PC-3 (cell line): ENCODE measurements at regions not wholly inside any gene's neighbourhood (a gene's known extent, or its start where the extent isn't known, plus 50 kb on each side); places are given as distances from the start of the nearest gene placed in this dataset.

Experiments used
- ATAC-seq: fragments of 200-7000 bp; cut with Tn5 transposase; 2 replicates; pipeline ENCODE4 v1.9.1; 2020; ENCODE audit warnings: mild to moderate bottlenecking, moderate library complexity
- BruUV-seq: library from RNA; stranded (reverse); fragments of 400-500 nt; replicated peaks from 2 replicates; lab custom pipeline; 2021; lab: Mats Ljungman, UMichigan
- CTCF ChIA-PET: fragments of 300-600 bp; sonication (Branson Sonifier 250); formaldehyde crosslinking; loops from one replicate; lab custom pipeline; 2022; ENCODE audit warnings: antibody characterized with exemption; lab: Charles Lee
- POLR2A ChIA-PET: fragments of 300-600 bp; sonication (Branson Sonifier 250); formaldehyde crosslinking; loops from one replicate; lab custom pipeline; 2022; ENCODE audit warnings: antibody characterized with exemption; ENCODE audit not compliant: unreplicated experiment; lab: Charles Lee
- DNase-seq: peaks from one replicate; pipeline ENCODE4 v3.0.0-alpha.2; 2015
- H2AFZ ChIP-seq: fragments of 300-600 bp; sonication (generic); 2 replicates; pipeline ENCODE4 v1.6.0; 2016; ENCODE audit warnings: antibody characterized with exemption, low read length
- H3F3A ChIP-seq: fragments of 300-600 bp; sonication (generic); one replicate; pipeline ENCODE4 v1.6.0; 2017; ENCODE audit warnings: antibody characterized with exemption, low read length, control low read depth, mild to moderate bottlenecking; ENCODE audit not compliant: unreplicated experiment
- H3K27ac ChIP-seq: fragments of 300-600 bp; sonication (generic); 2 replicates; pipeline ENCODE4 v1.5.1; 2016; ENCODE audit warnings: mild to moderate bottlenecking, low read length
- H3K27me3 ChIP-seq: fragments of 300-600 bp; sonication (generic); 2 replicates; pipeline ENCODE4 v1.6.1; 2016; ENCODE audit warnings: low read length, mixed read lengths
- H3K36me3 ChIP-seq: fragments of 300-600 bp; sonication (generic); 2 replicates; pipeline ENCODE4 v1.6.1; 2016; ENCODE audit warnings: low read depth, mixed run types, low read length, mixed read lengths
- H3K4me1 ChIP-seq: fragments of 300-600 bp; sonication (generic); 2 replicates; pipeline ENCODE4 v1.5.1; 2016; ENCODE audit warnings: low read length; ENCODE audit not compliant: insufficient read depth
- H3K4me2 ChIP-seq: fragments of 300-600 bp; sonication (generic); 2 replicates; pipeline ENCODE4 v1.6.0; 2016; ENCODE audit warnings: low read length
- H3K4me3 ChIP-seq: fragments of 300-600 bp; sonication (generic); 2 replicates; pipeline ENCODE4 v1.5.1; 2016; ENCODE audit warnings: mild to moderate bottlenecking, low read length, mixed read lengths
- H3K79me2 ChIP-seq: fragments of 300-600 bp; sonication (generic); 2 replicates; pipeline ENCODE4 v1.6.1; 2017; ENCODE audit warnings: low read length, mixed read lengths
- H3K9ac ChIP-seq: fragments of 300-600 bp; sonication (generic); 2 replicates; pipeline ENCODE4 v1.6.0; 2016; ENCODE audit warnings: mild to moderate bottlenecking, low read length
- H3K9me2 ChIP-seq: fragments of 300-600 bp; sonication (generic); replicated peaks from 2 replicates; pipeline ENCODE4 v1.6.1; 2016; ENCODE audit warnings: mixed run types, low read length, mixed read lengths
- H3K9me3 ChIP-seq: fragments of 300-600 bp; sonication (generic); 2 replicates; pipeline ENCODE4 v1.6.1; 2016; ENCODE audit warnings: low read length, mixed read lengths
- H4K20me1 ChIP-seq: fragments of 300-600 bp; sonication (generic); 2 replicates; pipeline ENCODE4 v1.6.1; 2016; ENCODE audit warnings: low read length, mixed read lengths
- EZH2 ChIP-seq: fragments of 300-600 bp; sonication (generic); IDR thresholded peaks from one replicate; pipeline ENCODE4 v1.6.1; 2017; ENCODE audit warnings: antibody characterized with exemption, mild to moderate bottlenecking, low read length; ENCODE audit not compliant: unreplicated experiment
- EZH2phosphoT487 ChIP-seq: fragments of 300-600 bp; sonication (generic); IDR thresholded peaks from 2 replicates; pipeline ENCODE4 v1.6.1; 2018; ENCODE audit warnings: mild to moderate bottlenecking, antibody characterized with exemption, low read length, borderline replicate concordance
- intact Hi-C: fragments of 100-400 bp; cut with micrococcal nuclease; formaldehyde crosslinking; loops from 2 replicates; pipeline ENCODE4 v1.9.0; 2023
- TF ChIP-seq, protein P1 (sequence below): fragments of 300-600 bp; sonication (generic); conservative IDR thresholded peaks from 2 replicates; pipeline ENCODE4 v1.5.1; 2017; ENCODE audit warnings: antibody characterized with exemption, low read depth, mild to moderate bottlenecking, low read length

DNA sequence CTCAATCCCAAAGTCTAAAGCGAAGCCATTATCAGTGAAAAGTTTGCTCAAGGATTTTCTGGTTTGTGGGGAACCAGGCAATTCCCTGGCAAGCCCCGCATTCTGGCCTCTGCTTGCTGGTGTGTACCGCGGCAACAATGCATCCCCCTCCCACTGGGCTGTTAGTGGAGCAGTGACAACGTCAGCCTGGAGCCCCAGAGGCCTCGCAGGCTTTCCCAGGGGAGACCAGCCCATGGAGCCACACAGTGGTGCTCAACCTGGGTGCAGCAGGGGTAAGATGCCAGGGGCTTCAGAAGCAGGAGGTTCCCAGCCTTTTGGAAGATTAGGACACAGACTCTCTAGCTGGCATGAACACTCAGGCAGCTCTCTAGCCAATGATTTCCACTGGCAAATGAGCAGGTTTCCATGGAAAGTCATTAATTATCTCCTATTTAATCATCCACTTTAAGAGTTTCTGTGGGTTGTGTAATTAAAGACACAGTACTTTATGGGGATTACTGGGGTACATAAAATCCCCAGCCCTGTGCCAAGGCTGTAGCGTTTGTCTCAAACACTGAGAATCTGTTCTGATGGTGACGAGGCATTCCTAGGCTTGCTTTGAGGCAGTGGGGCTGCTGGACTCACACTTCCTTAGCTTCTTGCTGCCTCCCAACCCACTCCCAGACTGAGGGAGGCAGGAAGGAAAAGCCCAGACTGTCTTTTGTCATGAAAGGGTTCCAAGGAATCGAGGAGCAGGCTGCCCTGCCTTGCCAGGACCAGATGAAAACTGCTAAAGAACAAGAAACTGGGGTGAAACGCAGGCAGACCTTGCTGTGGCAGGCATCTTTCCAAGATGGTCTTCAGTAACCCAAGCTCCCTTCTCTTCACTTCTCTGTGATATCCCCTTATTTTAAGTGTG, 411.9 kb upstream of the SHH start:
- ChIA-PET POLR2A (no interaction called here), CTCF (no interaction called here)
- no peak for ATAC-seq
- Histone ChIP-seq H4K20me1 (no peaks in the 10 kb centered on the region), H3K9me3 (no peaks in the 10 kb centered on the region), H3F3A (no peaks in the 10 kb centered on the region), H3K4me2 (no peak overlapping the region), H3K79me2 (no peaks in the 10 kb centered on the region), H3K27ac (no peak overlapping the region), H3K27me3 (peaks cover 40% of the 10 kb centered on the region), H3K36me3 (no peaks in the 10 kb centered on the region), H2AFZ (no peak overlapping the region), H3K4me3 (no peak overlapping the region), H3K9me2 (no peaks in the 10 kb centered on the region), H3K4me1 (no peaks in the 10 kb centered on the region), H3K9ac (no peak overlapping the region)
- BruUV-seq, result no TSS peak
- no peak for DNase-seq
- TF ChIP-seq, protein P1, sequence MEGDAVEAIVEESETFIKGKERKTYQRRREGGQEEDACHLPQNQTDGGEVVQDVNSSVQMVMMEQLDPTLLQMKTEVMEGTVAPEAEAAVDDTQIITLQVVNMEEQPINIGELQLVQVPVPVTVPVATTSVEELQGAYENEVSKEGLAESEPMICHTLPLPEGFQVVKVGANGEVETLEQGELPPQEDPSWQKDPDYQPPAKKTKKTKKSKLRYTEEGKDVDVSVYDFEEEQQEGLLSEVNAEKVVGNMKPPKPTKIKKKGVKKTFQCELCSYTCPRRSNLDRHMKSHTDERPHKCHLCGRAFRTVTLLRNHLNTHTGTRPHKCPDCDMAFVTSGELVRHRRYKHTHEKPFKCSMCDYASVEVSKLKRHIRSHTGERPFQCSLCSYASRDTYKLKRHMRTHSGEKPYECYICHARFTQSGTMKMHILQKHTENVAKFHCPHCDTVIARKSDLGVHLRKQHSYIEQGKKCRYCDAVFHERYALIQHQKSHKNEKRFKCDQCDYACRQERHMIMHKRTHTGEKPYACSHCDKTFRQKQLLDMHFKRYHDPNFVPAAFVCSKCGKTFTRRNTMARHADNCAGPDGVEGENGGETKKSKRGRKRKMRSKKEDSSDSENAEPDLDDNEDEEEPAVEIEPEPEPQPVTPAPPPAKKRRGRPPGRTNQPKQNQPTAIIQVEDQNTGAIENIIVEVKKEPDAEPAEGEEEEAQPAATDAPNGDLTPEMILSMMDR, result no peak
- no peak for TF ChIP-seq EZH2
- TF ChIP-seq EZH2phosphoT487, result no peak
- intact Hi-C loops, result no loop called here

DNA sequence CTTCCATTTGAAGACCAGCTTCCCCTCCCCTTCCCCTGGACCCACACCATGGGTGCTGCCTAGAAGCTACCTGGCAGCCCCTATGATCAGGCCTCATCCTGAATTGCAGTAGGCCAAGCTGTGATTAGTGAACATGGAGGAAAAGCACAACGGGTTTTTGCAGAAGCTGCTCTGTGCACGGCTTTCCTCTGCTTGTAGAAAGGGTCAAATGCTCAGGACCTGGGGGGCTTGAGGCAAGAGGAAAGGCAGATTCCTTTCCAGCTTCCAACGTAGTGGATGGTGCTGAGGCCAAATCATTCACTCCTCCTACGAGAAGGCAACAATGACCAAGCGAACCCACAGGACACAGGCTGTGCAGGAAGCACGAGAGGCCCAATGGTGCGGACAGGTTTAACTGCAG, 410.3 kb upstream of the SHH start:
- ATAC-seq (no peak), DNase-seq (no peak)
- peaks cover 56% of the 10 kb centered on the region for H3K27me3 ChIP-seq
- no peak overlapping the region for H3K27ac ChIP-seq
- ChIA-PET CTCF (no interaction called here), POLR2A (no interaction called here)
- H3K4me1 ChIP-seq, result no peaks in the 10 kb centered on the region
- no peak overlapping the region for H3K4me3 ChIP-seq
- intact Hi-C loops, result no loop called here
- H2AFZ ChIP-seq, result no peak overlapping the region
- no peaks in the 10 kb centered on the region for H3K79me2 ChIP-seq
- H4K20me1 ChIP-seq, result no peaks in the 10 kb centered on the region
- no TSS peak for BruUV-seq
- H3K9me2 ChIP-seq, result no peaks in the 10 kb centered on the region
- H3K9ac ChIP-seq, result no peak overlapping the region
- no peaks in the 10 kb centered on the region for H3K9me3 ChIP-seq
- TF ChIP-seq EZH2, result no peak
- TF ChIP-seq EZH2phosphoT487, result no peak
- TF ChIP-seq, protein P1, result no peak
- no peak overlapping the region for H3K4me2 ChIP-seq
- no peaks in the 10 kb centered on the region for H3K36me3 ChIP-seq
- H3F3A ChIP-seq, result no peaks in the 10 kb centered on the region

DNA sequence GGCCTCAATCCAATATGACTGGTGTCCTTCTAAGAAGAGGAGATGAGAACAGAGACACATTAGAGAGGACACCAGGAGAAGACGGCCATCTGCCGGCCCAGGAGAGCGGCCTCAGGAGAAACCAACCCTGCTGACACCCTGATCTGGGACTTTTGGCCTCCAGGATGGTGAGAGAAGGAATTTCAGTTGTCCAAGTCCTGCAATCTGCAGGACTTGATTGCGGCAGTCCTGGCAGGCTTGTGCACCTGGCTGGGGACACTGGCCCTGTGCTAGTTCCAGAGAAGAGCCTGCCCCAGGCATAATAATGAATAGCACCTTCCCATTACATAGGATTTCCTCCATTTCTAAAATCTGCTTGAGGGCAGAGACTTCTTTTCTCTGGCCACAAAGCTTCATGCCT, 409.9 kb upstream of the SHH start:
- ATAC-seq (no peak), DNase-seq (no peak)
- TF ChIP-seq EZH2 (no peak), EZH2phosphoT487 (no peak)
- TF ChIP-seq, protein P1, result no peak
- Histone ChIP-seq H3K36me3 (no peaks in the 10 kb centered on the region), H3K4me1 (no peaks in the 10 kb centered on the region), H3K9ac (no peak overlapping the region), H3F3A (no peaks in the 10 kb centered on the region), H4K20me1 (no peaks in the 10 kb centered on the region), H3K4me3 (no peak overlapping the region), H3K27ac (no peak overlapping the region), H3K4me2 (no peak overlapping the region), H3K79me2 (no peaks in the 10 kb centered on the region), H3K27me3 (peaks cover 58% of the 10 kb centered on the region), H3K9me3 (no peaks in the 10 kb centered on the region), H2AFZ (no peak overlapping the region), H3K9me2 (no peaks in the 10 kb centered on the region)
- intact Hi-C loops, result no loop called here
- CTCF ChIA-PET, result no interaction called here
- no TSS peak for BruUV-seq
- POLR2A ChIA-PET, result no interaction called here
